DND-41 (cell line): ENCODE measurements at regions not wholly inside any gene's neighbourhood (a gene's known extent, or its start where the extent isn't known, plus 50 kb on each side); places are given as distances from the start of the nearest gene placed in this dataset.

Experiments
- ATAC-seq: fragments of 200-7000 bp; cut with Tn5 transposase; 3 replicates; pipeline ENCODE4 v1.9.1; 2021; ENCODE audit warnings: low read depth; ENCODE audit not compliant: insufficient read depth
- DNase-seq: peaks from one replicate; pipeline ENCODE4 v3.0.0-alpha.2; 2020
- H2AFZ ChIP-seq: 2 replicates; pipeline ENCODE4 v1.6.0; 2012; ENCODE audit warnings: low read depth, low read length
- H3K27ac ChIP-seq: 2 replicates; pipeline ENCODE4 v1.5.1; 2012; ENCODE audit warnings: low read length, inconsistent platforms
- H3K27me3 ChIP-seq: fragments of 200-600 bp; sonication (generic); 2 replicates; pipeline ENCODE4 v1.6.0; 2012; ENCODE audit warnings: low read length, mild to moderate bottlenecking, inconsistent platforms; ENCODE audit not compliant: insufficient read depth, poor library complexity
- H3K36me3 ChIP-seq: 2 replicates; pipeline ENCODE4 v1.5.1; 2012; ENCODE audit warnings: low read length, inconsistent platforms; ENCODE audit not compliant: insufficient read depth
- H3K4me1 ChIP-seq: 2 replicates; pipeline ENCODE4 v1.5.1; 2012; ENCODE audit warnings: mild to moderate bottlenecking, low read length; ENCODE audit not compliant: insufficient read depth
- H3K4me2 ChIP-seq: 2 replicates; pipeline ENCODE4 v1.6.0; 2012; ENCODE audit warnings: mild to moderate bottlenecking, moderate library complexity, low read length, inconsistent platforms; ENCODE audit not compliant: insufficient read depth
- H3K4me3 ChIP-seq, 2 experiments: fragments of 200-600 bp in 1 of 2; shearing (Covaris generic) in 1 of 2; 2 replicates each; pipeline ENCODE4 v1.5.1; 2012 to 2016; ENCODE audit warnings: inconsistent platforms in 2 of 2, low read length in 2 of 2, mild to moderate bottlenecking in 2 of 2, low read depth in 1 of 2, moderate library complexity in 1 of 2
- H3K79me2 ChIP-seq: 2 replicates; pipeline ENCODE4 v1.6.0; 2012; ENCODE audit warnings: low read length, inconsistent platforms; ENCODE audit not compliant: insufficient read depth
- H3K9ac ChIP-seq: 2 replicates; pipeline ENCODE4 v1.6.0; 2012; ENCODE audit warnings: low read depth, mild to moderate bottlenecking, inconsistent platforms, low read length, moderate library complexity
- H3K9me3 ChIP-seq: 2 replicates; pipeline ENCODE4 v1.5.1; 2012; ENCODE audit warnings: low read length, moderate library complexity, mild to moderate bottlenecking, inconsistent platforms; ENCODE audit not compliant: insufficient read depth, severe bottlenecking
- H4K20me1 ChIP-seq: 2 replicates; pipeline ENCODE4 v1.6.0; 2012; ENCODE audit warnings: low read length; ENCODE audit not compliant: insufficient read depth
- CTCF ChIP-seq: IDR thresholded peaks from 2 replicates; pipeline ENCODE4 v1.5.1; 2012; ENCODE audit warnings: borderline replicate concordance, low read length, moderate library complexity, mild to moderate bottlenecking; ENCODE audit not compliant: poor library complexity, severe bottlenecking; ENCODE audit errors: extremely low read depth
- EZH2 ChIP-seq: IDR thresholded peaks from 3 replicates; pipeline ENCODE4 v1.6.1; 2012; ENCODE audit warnings: borderline replicate concordance, low read depth, mild to moderate bottlenecking, moderate library complexity, low read length, inconsistent platforms; ENCODE audit not compliant: severe bottlenecking

- H4K20me1 ChIP-seq = no peaks in the 10 kb centered on the region
- no peaks in the 10 kb centered on the region for H3K79me2 ChIP-seq
- no peaks in the 10 kb centered on the region for H3K4me1 ChIP-seq
- no peak for ATAC-seq
- TF ChIP-seq CTCF (no peak), EZH2 (no peak)
- no peak overlapping the region for H3K4me2 ChIP-seq
- H3K27me3 ChIP-seq = peaks cover 5% of the 10 kb centered on the region
- H2AFZ ChIP-seq = no peak overlapping the region
- H3K9me3 ChIP-seq = peaks cover 6% of the 10 kb centered on the region
- DNase-seq = no peak
- H3K9ac ChIP-seq = no peak overlapping the region
- no peak overlapping the region for H3K4me3 ChIP-seq
- no peaks in the 10 kb centered on the region for H3K36me3 ChIP-seq
- no peak overlapping the region for H3K27ac ChIP-seq
Observed at GRCh38 chr20:56986476-56986875, 280.0 kb downstream of the BMP7 start.

- no peaks in the 10 kb centered on the region for H3K36me3 ChIP-seq
- no peaks in the 10 kb centered on the region for H3K4me1 ChIP-seq
- no peak overlapping the region for H2AFZ ChIP-seq
- no peak overlapping the region for H3K27ac ChIP-seq
- no peak overlapping the region for H3K4me2 ChIP-seq
- no peak for TF ChIP-seq EZH2
- no peak for TF ChIP-seq CTCF
- DNase-seq = no peak
- H3K79me2 ChIP-seq = no peaks in the 10 kb centered on the region
- ATAC-seq = no peak
- no peak overlapping the region for H3K9ac ChIP-seq
- no peak overlapping the region for H3K4me3 ChIP-seq
- peaks cover 6% of the 10 kb centered on the region for H3K9me3 ChIP-seq
- H4K20me1 ChIP-seq = no peaks in the 10 kb centered on the region
- peaks cover 5% of the 10 kb centered on the region for H3K27me3 ChIP-seq
Observed at GRCh38 chr20:56986931-56987720, 279.3 kb downstream of the BMP7 start.

- H3K79me2 ChIP-seq = no peaks in the 10 kb centered on the region
- no peak for DNase-seq
- no peak overlapping the region for H2AFZ ChIP-seq
- no peaks in the 10 kb centered on the region for H3K36me3 ChIP-seq
- H4K20me1 ChIP-seq = no peaks in the 10 kb centered on the region
- TF ChIP-seq EZH2 = no peak
- no peak for TF ChIP-seq CTCF
- peaks cover 5% of the 10 kb centered on the region for H3K27me3 ChIP-seq
- ATAC-seq = no peak
- no peaks in the 10 kb centered on the region for H3K4me1 ChIP-seq
- H3K9me3 ChIP-seq = peaks cover 6% of the 10 kb centered on the region
- no peak overlapping the region for H3K27ac ChIP-seq
- no peak overlapping the region for H3K4me2 ChIP-seq
- H3K9ac ChIP-seq = no peak overlapping the region
- no peak overlapping the region for H3K4me3 ChIP-seq
Observed at GRCh38 chr20:56987986-56988385, 278.5 kb downstream of the BMP7 start.

- ATAC-seq (no peak), DNase-seq (no peak)
- TF ChIP-seq CTCF (no peak), EZH2 (no peak)
- H3K4me2 ChIP-seq = no peak overlapping the region
- no peaks in the 10 kb centered on the region for H4K20me1 ChIP-seq
- no peak overlapping the region for H2AFZ ChIP-seq
- H3K4me1 ChIP-seq = no peaks in the 10 kb centered on the region
- peaks cover 6% of the 10 kb centered on the region for H3K9me3 ChIP-seq
- no peak overlapping the region for H3K4me3 ChIP-seq
- peaks cover 6% of the 10 kb centered on the region for H3K27me3 ChIP-seq
- H3K36me3 ChIP-seq = no peaks in the 10 kb centered on the region
- no peak overlapping the region for H3K9ac ChIP-seq
- H3K27ac ChIP-seq = no peak overlapping the region
- no peaks in the 10 kb centered on the region for H3K79me2 ChIP-seq
Observed at GRCh38 chr20:56988446-56988845, 278.0 kb downstream of the BMP7 start.
